ENCODE measurements at regions not wholly inside any gene's neighbourhood (a gene's known extent, or its start where the extent isn't known, plus 50 kb on each side); places are given as distances from the start of the nearest gene placed in this dataset.

- 0 out of 2 replicates have a peak overlapping the region, but pooled peaks have one; percentile 27 for H3K4me3 ChIP-seq
- no peaks in the 10 kb centered on the region for H3K27me3 ChIP-seq
- TF ChIP-seq Cebpa-rat (IDR thresholded peaks at IDR 0.05) = no peak
- H3K9ac ChIP-seq = peak overlapping the region; percentile 79
- H3K4me1 ChIP-seq = peaks cover 82% of the 10 kb centered on the region
- no peaks in the 10 kb centered on the region for H3K36me3 ChIP-seq
- no peaks in the 10 kb centered on the region for H3K9me3 ChIP-seq
- H3K27ac ChIP-seq = peak overlapping the region; percentile 96
- H4K20me1 ChIP-seq = no peaks in the 10 kb centered on the region
- H3K4me2 ChIP-seq = peak overlapping the region; percentile 96
These were observed 77.5 kb upstream of the CUX1 start for GRCh38 chr7:101739775-101740398.

GRCh38 chr7:101740981-101741725 lies 76.3 kb upstream of the CUX1 start:
- H3K27ac ChIP-seq = peak overlapping the region; percentile 96
- peak overlapping the region; percentile 79 for H3K9ac ChIP-seq
- H3K4me2 ChIP-seq = peak overlapping the region; percentile 96
- peaks cover 90% of the 10 kb centered on the region for H3K4me1 ChIP-seq
- H3K4me3 ChIP-seq = peak overlapping the region; percentile 75
- no peaks in the 10 kb centered on the region for H3K9me3 ChIP-seq
- no peaks in the 10 kb centered on the region for H4K20me1 ChIP-seq
- H3K27me3 ChIP-seq = no peaks in the 10 kb centered on the region
- no peaks in the 10 kb centered on the region for H3K36me3 ChIP-seq
- no peak for TF ChIP-seq Cebpa-rat (IDR thresholded peaks at IDR 0.05)

GRCh38 chr7:101743241-101743994 lies 74.0 kb upstream of the CUX1 start:
- Histone ChIP-seq H3K4me2 (peak overlapping the region; percentile 96), H3K9ac (peak overlapping the region; percentile 79), H3K9me3 (no peaks in the 10 kb centered on the region), H4K20me1 (no peaks in the 10 kb centered on the region), H3K4me3 (peak overlapping the region; percentile 75), H3K27me3 (no peaks in the 10 kb centered on the region), H3K36me3 (no peaks in the 10 kb centered on the region), H3K4me1 (peaks cover 94% of the 10 kb centered on the region), H3K27ac (peak overlapping the region; percentile 96)
- TF ChIP-seq Cebpa-rat (IDR thresholded peaks at IDR 0.05) = no peak

GRCh38 chr7:101743995-101744360 lies 73.4 kb upstream of the CUX1 start:
- H3K27ac ChIP-seq = peak overlapping the region; percentile 96
- no peaks in the 10 kb centered on the region for H4K20me1 ChIP-seq
- H3K4me3 ChIP-seq = peak overlapping the region; percentile 75
- H3K4me2 ChIP-seq = peak overlapping the region; percentile 96
- no peaks in the 10 kb centered on the region for H3K9me3 ChIP-seq
- no peaks in the 10 kb centered on the region for H3K36me3 ChIP-seq
- H3K4me1 ChIP-seq = peaks cover 88% of the 10 kb centered on the region
- H3K9ac ChIP-seq = peak overlapping the region; percentile 79
- H3K27me3 ChIP-seq = no peaks in the 10 kb centered on the region
- TF ChIP-seq Cebpa-rat (IDR thresholded peaks at IDR 0.05) = no peak

GRCh38 chr7:101744588-101744987 lies 72.8 kb upstream of the CUX1 start:
- no peak for TF ChIP-seq Cebpa-rat (IDR thresholded peaks at IDR 0.05)
- Histone ChIP-seq H3K4me2 (peak overlapping the region; percentile 96), H3K27ac (peak overlapping the region; percentile 96), H3K9ac (peak overlapping the region; percentile 79; the same call in 1 of the 2 replicates), H3K4me3 (no peak overlapping the region; the same call in 1 of the 2 replicates), H3K4me1 (peaks cover 82% of the 10 kb centered on the region), H4K20me1 (no peaks in the 10 kb centered on the region), H3K27me3 (no peaks in the 10 kb centered on the region), H3K9me3 (no peaks in the 10 kb centered on the region), H3K36me3 (no peaks in the 10 kb centered on the region)

DNA sequence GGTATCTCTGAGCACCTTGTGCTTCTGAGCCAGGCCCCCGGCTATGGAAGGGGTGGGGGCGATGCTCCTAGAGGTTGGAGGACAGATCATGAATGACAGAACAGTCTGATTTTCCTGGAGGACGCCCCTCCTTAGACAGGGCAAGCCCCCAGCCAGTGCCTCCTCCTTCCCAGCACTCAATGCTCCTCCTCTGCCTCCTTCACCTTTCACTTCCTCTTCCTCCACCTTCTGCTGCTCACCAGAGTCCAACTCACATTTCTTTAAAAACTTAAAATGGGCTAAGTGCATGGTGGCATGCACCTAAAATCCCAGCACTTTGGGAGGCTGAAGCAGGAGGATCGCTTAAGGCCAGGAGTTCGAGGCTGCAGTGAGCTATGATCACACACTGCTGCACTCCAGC lies 71.1 kb upstream of the CUX1 start:
- H3K4me2 ChIP-seq = peak overlapping the region; percentile 96
- no peaks in the 10 kb centered on the region for H4K20me1 ChIP-seq
- no peak overlapping the region for H3K9ac ChIP-seq
- no peaks in the 10 kb centered on the region for H3K9me3 ChIP-seq
- H3K4me3 ChIP-seq = no peak overlapping the region
- no peak for TF ChIP-seq Cebpa-rat (IDR thresholded peaks at IDR 0.05)
- H3K36me3 ChIP-seq = no peaks in the 10 kb centered on the region
- peaks cover 65% of the 10 kb centered on the region for H3K4me1 ChIP-seq
- H3K27me3 ChIP-seq = no peaks in the 10 kb centered on the region
- peak overlapping the region; percentile 96 for H3K27ac ChIP-seq

DNA sequence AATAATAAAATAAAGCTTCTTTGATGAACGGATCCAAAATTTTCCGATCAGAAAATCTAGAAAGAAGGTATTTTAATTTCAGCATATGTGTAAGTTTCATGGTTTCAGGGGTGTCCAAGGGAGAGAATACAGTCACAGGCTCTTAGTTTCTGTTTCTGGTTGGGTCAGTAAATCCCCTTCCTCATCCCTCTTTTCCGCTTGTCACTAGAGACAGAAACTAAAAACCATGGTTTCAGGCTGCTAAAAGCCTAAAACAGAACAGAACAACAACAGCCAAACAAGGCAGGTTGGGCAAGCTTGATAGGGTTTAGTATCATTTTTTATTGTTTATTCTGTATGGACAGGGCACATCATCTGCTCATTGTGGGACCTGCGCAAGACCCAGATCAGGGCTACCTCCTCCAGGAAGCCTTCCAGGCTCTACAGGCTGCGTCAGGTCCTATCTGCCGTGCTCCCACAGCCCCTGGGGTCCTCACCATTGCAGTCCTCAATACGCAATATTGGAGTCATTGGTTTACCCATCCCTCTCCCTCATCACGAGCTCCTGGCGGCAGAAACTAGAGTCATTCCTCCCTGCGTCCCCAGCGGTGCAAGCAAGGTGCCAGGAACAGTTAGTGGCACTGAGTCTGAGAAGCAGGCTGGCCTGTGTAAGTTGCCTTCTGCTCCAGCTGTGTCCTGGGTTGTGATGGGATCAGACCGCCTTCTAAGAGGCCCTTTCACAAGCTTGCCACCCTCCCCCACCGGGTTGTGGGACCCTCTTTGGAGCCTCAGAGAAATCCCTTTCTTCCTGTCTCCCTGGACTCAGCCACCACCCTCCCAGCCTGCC lies 70.2 kb upstream of the CUX1 start:
- TF ChIP-seq Cebpa-rat (IDR thresholded peaks at IDR 0.05) = no peak
- Histone ChIP-seq H3K9me3 (no peaks in the 10 kb centered on the region), H3K36me3 (no peaks in the 10 kb centered on the region), H3K27ac (peak overlapping the region; percentile 39; the same call in 1 of the 2 replicates), H3K4me1 (peaks cover 55% of the 10 kb centered on the region), H3K9ac (no peak overlapping the region), H4K20me1 (no peaks in the 10 kb centered on the region), H3K4me2 (no peak overlapping the region), H3K4me3 (no peak overlapping the region), H3K27me3 (no peaks in the 10 kb centered on the region)

DNA sequence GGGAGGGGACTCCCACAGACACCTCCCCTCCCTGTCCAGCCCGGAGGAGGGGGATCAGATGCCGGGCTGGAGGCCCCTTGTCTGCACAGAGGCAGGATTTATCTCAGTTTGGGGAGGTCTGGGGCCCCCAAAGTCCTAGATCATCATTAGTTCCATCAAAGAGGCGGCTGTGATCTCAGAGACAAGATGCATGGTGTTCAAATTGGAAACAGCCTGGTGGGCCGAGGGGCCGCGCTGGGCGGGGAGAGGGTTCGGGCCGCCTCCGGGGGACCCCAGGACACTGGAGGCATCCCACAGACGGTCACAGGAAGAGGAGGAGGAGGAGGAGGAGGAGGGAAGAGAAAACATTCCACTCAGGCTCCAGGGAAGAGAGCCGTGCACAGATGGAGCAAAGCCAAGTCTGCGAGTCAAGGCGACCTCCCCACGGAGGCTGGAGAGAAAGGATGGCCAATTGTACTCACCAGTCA lies 69.5 kb upstream of the CUX1 start:
- no peak for TF ChIP-seq Cebpa-rat (IDR thresholded peaks at IDR 0.05)
- Histone ChIP-seq H3K27ac (peak overlapping the region; percentile 39; the same call in 1 of the 2 replicates), H3K9ac (no peak overlapping the region), H3K4me1 (peaks cover 49% of the 10 kb centered on the region), H3K27me3 (no peaks in the 10 kb centered on the region), H4K20me1 (no peaks in the 10 kb centered on the region), H3K9me3 (no peaks in the 10 kb centered on the region), H3K36me3 (no peaks in the 10 kb centered on the region), H3K4me3 (no peak overlapping the region), H3K4me2 (no peak overlapping the region)

DNA sequence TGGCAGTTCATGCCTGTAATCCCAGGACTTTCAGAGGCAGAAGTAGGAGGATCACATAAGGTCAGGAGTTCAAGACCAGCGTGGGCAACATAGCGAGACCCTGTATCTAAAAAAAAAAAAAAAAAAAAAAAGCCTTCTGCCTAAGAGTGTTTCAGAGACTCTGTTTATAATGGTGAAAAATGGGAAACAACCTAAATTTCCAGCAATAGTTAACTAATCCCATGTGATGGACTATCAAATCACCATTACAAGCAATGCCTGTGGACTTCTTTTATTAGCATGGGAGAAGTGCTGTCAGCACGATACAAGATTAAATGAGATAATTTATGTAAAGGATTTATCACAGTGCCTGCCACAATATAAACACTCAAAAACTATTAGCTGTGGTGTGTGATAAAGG lies 67.5 kb upstream of the CUX1 start:
- no peaks in the 10 kb centered on the region for H3K27me3 ChIP-seq

More for the DNA sequence above, 67.5 kb upstream of the CUX1 start:
- H3K4me3 ChIP-seq = no peak overlapping the region
- no peaks in the 10 kb centered on the region for H4K20me1 ChIP-seq
- H3K36me3 ChIP-seq = no peaks in the 10 kb centered on the region
- peaks cover 52% of the 10 kb centered on the region for H3K4me1 ChIP-seq
- H3K9me3 ChIP-seq = no peaks in the 10 kb centered on the region
- TF ChIP-seq Cebpa-rat (IDR thresholded peaks at IDR 0.05) = no peak
- H3K27ac ChIP-seq = no peak overlapping the region
- no peak overlapping the region for H3K4me2 ChIP-seq
- H3K9ac ChIP-seq = no peak overlapping the region

Data from BLaER1 (cell line).